GM23338 (cell line): ENCODE measurements at regions not wholly inside any gene's neighbourhood (a gene's known extent, or its start where the extent isn't known, plus 50 kb on each side); places are given as distances from the start of the nearest gene placed in this dataset.

Experiments
- ATAC-seq: fragments of 200-7000 bp; cut with Tn5 transposase; 3 replicates; pipeline ENCODE4 v1.9.1; 2020
- DNase-seq: peaks from one replicate; pipeline ENCODE4 v3.0.0-alpha.2; 2015; ENCODE audit warnings: low spot score
- H2AFZ ChIP-seq: fragments of 200-600 bp; sonication (generic); 2 replicates; pipeline ENCODE4 v1.8.0; 2016; ENCODE audit warnings: antibody characterized with exemption, mild to moderate bottlenecking, moderate library complexity
- H3F3A ChIP-seq: fragments of 200-600 bp; sonication (generic); replicated peaks from 2 replicates; pipeline ENCODE4 v1.8.0; 2017; ENCODE audit warnings: antibody characterized with exemption, mixed run types, low read depth
- H3K27ac ChIP-seq: fragments of 200-600 bp; sonication (generic); 2 replicates; pipeline ENCODE4 v1.6.1; 2016; ENCODE audit warnings: low read depth
- H3K27me3 ChIP-seq: fragments of 200-600 bp; sonication (generic); 2 replicates; pipeline ENCODE4 v1.8.0; 2016; ENCODE audit warnings: mild to moderate bottlenecking, mixed run types, moderate library complexity; ENCODE audit not compliant: insufficient read depth
- H3K36me3 ChIP-seq: fragments of 200-600 bp; sonication (generic); 2 replicates; pipeline ENCODE4 v1.8.0; 2016; ENCODE audit warnings: mild to moderate bottlenecking; ENCODE audit not compliant: insufficient read depth
- H3K4me1 ChIP-seq: fragments of 200-600 bp; sonication (generic); 2 replicates; pipeline ENCODE4 v1.8.0; 2016; ENCODE audit warnings: mild to moderate bottlenecking, moderate library complexity; ENCODE audit not compliant: insufficient read depth
- H3K4me2 ChIP-seq: fragments of 200-600 bp; sonication (generic); 2 replicates; pipeline ENCODE4 v1.7.1; 2017; ENCODE audit warnings: mixed run types
- H3K4me3 ChIP-seq: fragments of 200-600 bp; sonication (generic); 2 replicates; pipeline ENCODE4 v1.6.1; 2016; ENCODE audit warnings: mixed run types
- H3K79me2 ChIP-seq: fragments of 200-600 bp; sonication (generic); replicated peaks from 2 replicates; pipeline ENCODE4 v1.8.0; 2017; ENCODE audit warnings: mild to moderate bottlenecking; ENCODE audit not compliant: insufficient read depth
- H3K9me2 ChIP-seq: fragments of 200-600 bp; sonication (generic); 2 replicates; pipeline ENCODE4 v1.8.0; 2017; ENCODE audit not compliant: insufficient read depth
- H4K20me1 ChIP-seq: fragments of 200-600 bp; sonication (generic); replicated peaks from 2 replicates; pipeline ENCODE4 v1.8.0; 2017; ENCODE audit warnings: mild to moderate bottlenecking; ENCODE audit not compliant: insufficient read depth
- H3K27ac Mint-ChIP-seq: 2 replicates; pipeline ENCODE4 v1.8.0; 2020; ENCODE audit warnings: inconsistent platforms, mild to moderate bottlenecking, moderate library complexity, mixed read lengths
- H3K27me3 Mint-ChIP-seq: 3 replicates; pipeline ENCODE4 v1.8.0; 2022; ENCODE audit warnings: low read depth, mild to moderate bottlenecking, moderate library complexity, mixed read lengths, inconsistent platforms; ENCODE audit not compliant: insufficient read depth, poor library complexity
- H3K36me3 Mint-ChIP-seq: 3 replicates; pipeline ENCODE4 v1.8.0; 2021; ENCODE audit warnings: low read depth, mild to moderate bottlenecking, inconsistent platforms, moderate library complexity, mixed read lengths
- H3K4me1 Mint-ChIP-seq: 3 replicates; pipeline ENCODE4 v1.8.0; 2020; ENCODE audit warnings: mild to moderate bottlenecking, inconsistent platforms, mixed read lengths
- H3K4me3 Mint-ChIP-seq: 3 replicates; pipeline ENCODE4 v1.8.0; 2021; ENCODE audit warnings: moderate library complexity, mild to moderate bottlenecking, inconsistent platforms, mixed read lengths
- H3K9me3 Mint-ChIP-seq: 3 replicates; pipeline ENCODE4 v1.8.0; 2020; ENCODE audit warnings: moderate library complexity, mild to moderate bottlenecking, inconsistent platforms, mixed read lengths
- CTCF ChIP-seq, 2 experiments: fragments of 200-600 bp in 1 of 2; sonication (generic) in 1 of 2; conservative IDR thresholded peaks; 2 replicates each; pipeline versions ENCODE4 v1.5.1 to v1.6.1; 2016 to 2017; ENCODE audit warnings: antibody characterized with exemption in 2 of 2, low read depth in 2 of 2, mild to moderate bottlenecking in 2 of 2, moderate library complexity in 1 of 2
- NANOG ChIP-seq: IDR thresholded peaks from 2 replicates; pipeline ENCODE4 v1.6.1; 2016; ENCODE audit warnings: antibody characterized with exemption, borderline replicate concordance
- STAT1 ChIP-seq: IDR thresholded peaks from one replicate; pipeline ENCODE4 v1.6.1; 2016; ENCODE audit warnings: antibody characterized with exemption; ENCODE audit not compliant: unreplicated experiment
- ZNF462 ChIP-seq: fragments of 250-450 bp; sonication (Bioruptor Pico); IDR thresholded peaks from 2 replicates; pipeline ENCODE4 v1.5.0; 2020; ENCODE audit warnings: mild to moderate bottlenecking, moderate library complexity

- TF ChIP-seq ZNF462 (CRISPR knock-in tag) = no peak
Measured at GRCh38 chr2:106012591-106013347, 181.3 kb downstream of the UXS1 start (continued).

GRCh38 chr2:106012001-106012590 is 182.0 kb downstream of the UXS1 start:
- Histone ChIP-seq H3K4me3 (peak overlapping the region; percentile 27; the same call in 1 of the 2 replicates), H3K79me2 (no peaks in the 10 kb centered on the region), H2AFZ (no peak overlapping the region), H3K36me3 (no peaks in the 10 kb centered on the region), H3K27ac (no peak overlapping the region), H3F3A (no peaks in the 10 kb centered on the region), H3K27me3 (no peaks in the 10 kb centered on the region), H4K20me1 (no peaks in the 10 kb centered on the region), H3K4me2 (peak overlapping the region; percentile 70), H3K4me1 (peaks cover 18% of the 10 kb centered on the region), H3K9me2 (peaks cover 23% of the 10 kb centered on the region)
- ATAC-seq (peak; percentile 26; the same call in 2 of the 3 replicates), DNase-seq (no peak)
- Mint-ChIP-seq H3K27me3 (no peaks in the 10 kb centered on the region), H3K4me3 (no peak overlapping the region), H3K4me1 (peaks cover 33% of the 10 kb centered on the region), H3K9me3 (peaks cover 33% of the 10 kb centered on the region), H3K27ac (peak overlapping the region; percentile 78), H3K36me3 (peaks cover 29% of the 10 kb centered on the region)
- TF ChIP-seq CTCF (conservative IDR thresholded peaks at IDR 0.05; ENCODE audit: low read depth in 2 of 2) = no peak
- TF ChIP-seq STAT1 = no peak
- TF ChIP-seq ZNF462 (CRISPR knock-in tag) = no peak
- TF ChIP-seq NANOG = no peak
